ENCODE measurements at regions not wholly inside any gene's neighbourhood (a gene's known extent, or its start where the extent isn't known, plus 50 kb on each side); places are given as distances from the start of the nearest gene placed in this dataset.

DNA sequence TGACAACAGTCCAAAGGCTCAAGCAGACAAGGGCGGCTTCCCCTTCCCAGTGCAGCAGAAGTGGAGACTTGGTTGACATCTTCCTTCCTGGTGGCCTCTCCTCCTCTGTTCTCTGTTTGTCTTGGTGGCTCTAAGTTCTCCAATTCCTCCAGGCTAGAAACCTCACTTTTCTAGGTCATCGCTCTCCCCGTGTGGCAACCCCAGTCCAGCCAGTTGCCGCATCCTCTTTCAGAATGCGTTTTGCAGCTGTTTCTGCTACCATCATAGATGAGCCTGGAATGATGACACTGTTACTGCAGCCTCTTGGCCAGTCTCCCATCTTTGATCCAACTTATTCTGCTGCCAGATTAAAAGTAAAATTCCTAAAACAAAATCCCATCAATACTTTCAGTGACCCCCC, 201.5 kb downstream of the TRIM29 start:
- TF ChIP-seq, protein P1, sequence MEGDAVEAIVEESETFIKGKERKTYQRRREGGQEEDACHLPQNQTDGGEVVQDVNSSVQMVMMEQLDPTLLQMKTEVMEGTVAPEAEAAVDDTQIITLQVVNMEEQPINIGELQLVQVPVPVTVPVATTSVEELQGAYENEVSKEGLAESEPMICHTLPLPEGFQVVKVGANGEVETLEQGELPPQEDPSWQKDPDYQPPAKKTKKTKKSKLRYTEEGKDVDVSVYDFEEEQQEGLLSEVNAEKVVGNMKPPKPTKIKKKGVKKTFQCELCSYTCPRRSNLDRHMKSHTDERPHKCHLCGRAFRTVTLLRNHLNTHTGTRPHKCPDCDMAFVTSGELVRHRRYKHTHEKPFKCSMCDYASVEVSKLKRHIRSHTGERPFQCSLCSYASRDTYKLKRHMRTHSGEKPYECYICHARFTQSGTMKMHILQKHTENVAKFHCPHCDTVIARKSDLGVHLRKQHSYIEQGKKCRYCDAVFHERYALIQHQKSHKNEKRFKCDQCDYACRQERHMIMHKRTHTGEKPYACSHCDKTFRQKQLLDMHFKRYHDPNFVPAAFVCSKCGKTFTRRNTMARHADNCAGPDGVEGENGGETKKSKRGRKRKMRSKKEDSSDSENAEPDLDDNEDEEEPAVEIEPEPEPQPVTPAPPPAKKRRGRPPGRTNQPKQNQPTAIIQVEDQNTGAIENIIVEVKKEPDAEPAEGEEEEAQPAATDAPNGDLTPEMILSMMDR (conservative IDR thresholded peaks at IDR 0.05; ENCODE audit: low read depth, low read length): no peak
- TF ChIP-seq MAFK (IDR thresholded peaks at IDR 0.05; ENCODE audit: low read depth, low read length) (no peak), USF2 (IDR thresholded peaks at IDR 0.05; ENCODE audit: low read depth, low read length) (no peak), POLR2A (IDR thresholded peaks at IDR 0.05; ENCODE audit: low read depth, low read length) (no peak), RCOR1 (IDR thresholded peaks at IDR 0.05; ENCODE audit: insufficient replicate concordance, low read length) (no peak), CHD1 (IDR thresholded peaks at IDR 0.05; ENCODE audit: low read depth, low read length) (no peak), MXI1 (IDR thresholded peaks at IDR 0.05; ENCODE audit: borderline replicate concordance, low read depth, low read length) (no peak), SMC3 (IDR thresholded peaks at IDR 0.05; ENCODE audit: low read depth, low read length) (no peak), RAD21 (IDR thresholded peaks at IDR 0.05; ENCODE audit: low read length) (no peak), NFE2L2 (IDR thresholded peaks at IDR 0.05; ENCODE audit: low read depth, low read length) (no peak), RFX5 (IDR thresholded peaks at IDR 0.05; ENCODE audit: low read depth, low read length) (no peak)
- TF ChIP-seq, protein P2, sequence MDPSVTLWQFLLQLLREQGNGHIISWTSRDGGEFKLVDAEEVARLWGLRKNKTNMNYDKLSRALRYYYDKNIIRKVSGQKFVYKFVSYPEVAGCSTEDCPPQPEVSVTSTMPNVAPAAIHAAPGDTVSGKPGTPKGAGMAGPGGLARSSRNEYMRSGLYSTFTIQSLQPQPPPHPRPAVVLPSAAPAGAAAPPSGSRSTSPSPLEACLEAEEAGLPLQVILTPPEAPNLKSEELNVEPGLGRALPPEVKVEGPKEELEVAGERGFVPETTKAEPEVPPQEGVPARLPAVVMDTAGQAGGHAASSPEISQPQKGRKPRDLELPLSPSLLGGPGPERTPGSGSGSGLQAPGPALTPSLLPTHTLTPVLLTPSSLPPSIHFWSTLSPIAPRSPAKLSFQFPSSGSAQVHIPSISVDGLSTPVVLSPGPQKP (IDR thresholded peaks at IDR 0.05; ENCODE audit: borderline replicate concordance, low read depth, low read length): no peak

Measured in IMR-90 (cell line).